ENCODE measurements at regions not wholly inside any gene's neighbourhood (a gene's known extent, or its start where the extent isn't known, plus 50 kb on each side); places are given as distances from the start of the nearest gene placed in this dataset.

DNA sequence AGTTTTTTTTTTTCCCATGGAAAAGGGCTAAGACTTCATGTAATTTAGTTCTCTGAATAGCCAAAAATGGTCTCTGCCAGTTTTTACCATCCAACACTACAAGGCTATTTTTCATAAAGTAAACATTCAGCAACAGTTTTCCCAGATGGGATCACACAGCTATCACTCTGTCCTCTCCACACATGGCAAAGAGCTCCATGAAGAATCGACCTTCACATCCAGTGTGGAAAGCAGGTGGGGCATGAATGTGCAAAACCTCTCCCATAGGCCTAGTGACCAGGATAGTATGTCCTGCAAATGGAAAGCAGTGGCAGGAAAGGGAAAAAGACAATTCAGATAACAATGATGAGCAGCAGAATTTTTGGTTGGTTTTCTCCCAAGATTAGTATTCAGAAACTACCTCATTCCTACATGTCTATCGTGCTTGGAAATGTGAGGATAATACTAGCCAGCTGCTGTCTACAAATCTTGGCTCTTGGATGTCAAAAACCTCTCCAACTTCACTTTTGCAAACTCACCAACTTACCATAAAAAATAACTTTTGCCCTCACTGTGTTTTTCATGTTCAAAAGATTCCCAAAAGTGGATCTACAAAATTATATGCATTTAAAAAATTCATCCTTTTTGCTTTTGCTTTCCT is 159.7 kb upstream of the MCHR2 start:
- H3K27ac Mint-ChIP-seq (ENCODE audit: unreplicated experiment) = no peak overlapping the region
- H3K9me3 Mint-ChIP-seq (ENCODE audit: unreplicated experiment) = no peaks in the 10 kb centered on the region
- H3K36me3 Mint-ChIP-seq (ENCODE audit: unreplicated experiment) = no peaks in the 10 kb centered on the region
- TF ChIP-seq, protein P1, sequence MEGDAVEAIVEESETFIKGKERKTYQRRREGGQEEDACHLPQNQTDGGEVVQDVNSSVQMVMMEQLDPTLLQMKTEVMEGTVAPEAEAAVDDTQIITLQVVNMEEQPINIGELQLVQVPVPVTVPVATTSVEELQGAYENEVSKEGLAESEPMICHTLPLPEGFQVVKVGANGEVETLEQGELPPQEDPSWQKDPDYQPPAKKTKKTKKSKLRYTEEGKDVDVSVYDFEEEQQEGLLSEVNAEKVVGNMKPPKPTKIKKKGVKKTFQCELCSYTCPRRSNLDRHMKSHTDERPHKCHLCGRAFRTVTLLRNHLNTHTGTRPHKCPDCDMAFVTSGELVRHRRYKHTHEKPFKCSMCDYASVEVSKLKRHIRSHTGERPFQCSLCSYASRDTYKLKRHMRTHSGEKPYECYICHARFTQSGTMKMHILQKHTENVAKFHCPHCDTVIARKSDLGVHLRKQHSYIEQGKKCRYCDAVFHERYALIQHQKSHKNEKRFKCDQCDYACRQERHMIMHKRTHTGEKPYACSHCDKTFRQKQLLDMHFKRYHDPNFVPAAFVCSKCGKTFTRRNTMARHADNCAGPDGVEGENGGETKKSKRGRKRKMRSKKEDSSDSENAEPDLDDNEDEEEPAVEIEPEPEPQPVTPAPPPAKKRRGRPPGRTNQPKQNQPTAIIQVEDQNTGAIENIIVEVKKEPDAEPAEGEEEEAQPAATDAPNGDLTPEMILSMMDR (IDR thresholded peaks at IDR 0.05) = no peak
- no peak for DNase-seq (ENCODE audit: extremely low spot score, unreplicated experiment)
- peaks cover 3% of the 10 kb centered on the region for H3K4me1 Mint-ChIP-seq (ENCODE audit: unreplicated experiment)
- no peaks in the 10 kb centered on the region for H3K27me3 Mint-ChIP-seq (ENCODE audit: unreplicated experiment)
- H3K4me3 Mint-ChIP-seq (ENCODE audit: unreplicated experiment) = no peak overlapping the region

DNA sequence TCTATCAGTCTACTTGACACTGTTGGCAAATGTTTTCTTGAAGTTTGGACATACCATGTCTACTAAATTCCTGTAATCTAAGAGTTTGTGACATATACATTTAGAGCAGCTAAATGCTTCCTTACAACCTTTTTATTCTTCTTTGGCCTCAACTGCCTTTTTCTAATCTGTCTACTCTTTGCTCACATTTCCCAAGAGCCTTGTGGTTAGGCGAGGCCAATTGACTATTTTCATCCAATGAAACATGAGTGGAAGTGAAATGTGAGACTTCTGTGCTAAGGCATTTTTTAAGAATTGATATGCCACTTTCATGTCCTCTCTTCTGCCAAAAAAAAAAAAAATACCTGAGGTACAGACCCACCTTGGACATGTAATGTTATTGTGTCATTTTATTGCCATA is 158.2 kb upstream of the MCHR2 start:
- no peaks in the 10 kb centered on the region for H3K36me3 Mint-ChIP-seq (ENCODE audit: unreplicated experiment)
- H3K9me3 Mint-ChIP-seq (ENCODE audit: unreplicated experiment) = no peaks in the 10 kb centered on the region
- no peaks in the 10 kb centered on the region for H3K4me1 Mint-ChIP-seq (ENCODE audit: unreplicated experiment)
- H3K4me3 Mint-ChIP-seq (ENCODE audit: unreplicated experiment) = no peak overlapping the region
- H3K27ac Mint-ChIP-seq (ENCODE audit: unreplicated experiment) = no peak overlapping the region
- no peaks in the 10 kb centered on the region for H3K27me3 Mint-ChIP-seq (ENCODE audit: unreplicated experiment)
- DNase-seq (ENCODE audit: extremely low spot score, unreplicated experiment) = no peak
- TF ChIP-seq, protein P1 (IDR thresholded peaks at IDR 0.05) = no peak

DNA sequence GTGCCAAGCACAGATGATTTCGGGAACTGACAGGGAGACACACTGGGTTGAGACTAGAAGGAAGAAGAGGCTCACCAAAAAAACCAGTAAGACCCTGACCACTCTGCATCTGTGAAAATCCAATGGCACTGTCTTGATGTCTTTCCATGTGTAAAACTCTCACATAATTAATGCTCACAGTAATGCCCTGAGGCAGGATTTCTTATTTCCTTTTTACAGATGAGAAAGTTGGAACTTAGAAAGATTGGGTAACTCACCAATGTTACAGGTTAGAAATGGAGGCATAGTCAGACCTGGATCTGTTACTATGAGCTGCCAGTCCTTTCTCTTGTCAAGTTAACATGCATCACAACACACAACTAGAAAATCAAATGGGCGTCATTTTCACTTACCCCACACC is 151.0 kb upstream of the MCHR2 start:
- Mint-ChIP-seq H3K4me1 (ENCODE audit: unreplicated experiment) (no peaks in the 10 kb centered on the region), H3K27ac (ENCODE audit: unreplicated experiment) (no peak overlapping the region), H3K36me3 (ENCODE audit: unreplicated experiment) (no peaks in the 10 kb centered on the region), H3K27me3 (ENCODE audit: unreplicated experiment) (no peaks in the 10 kb centered on the region), H3K9me3 (ENCODE audit: unreplicated experiment) (no peaks in the 10 kb centered on the region), H3K4me3 (ENCODE audit: unreplicated experiment) (no peak overlapping the region)
- TF ChIP-seq, protein P1 (IDR thresholded peaks at IDR 0.05) = no peak
- DNase-seq (ENCODE audit: extremely low spot score, unreplicated experiment) = no peak

DNA sequence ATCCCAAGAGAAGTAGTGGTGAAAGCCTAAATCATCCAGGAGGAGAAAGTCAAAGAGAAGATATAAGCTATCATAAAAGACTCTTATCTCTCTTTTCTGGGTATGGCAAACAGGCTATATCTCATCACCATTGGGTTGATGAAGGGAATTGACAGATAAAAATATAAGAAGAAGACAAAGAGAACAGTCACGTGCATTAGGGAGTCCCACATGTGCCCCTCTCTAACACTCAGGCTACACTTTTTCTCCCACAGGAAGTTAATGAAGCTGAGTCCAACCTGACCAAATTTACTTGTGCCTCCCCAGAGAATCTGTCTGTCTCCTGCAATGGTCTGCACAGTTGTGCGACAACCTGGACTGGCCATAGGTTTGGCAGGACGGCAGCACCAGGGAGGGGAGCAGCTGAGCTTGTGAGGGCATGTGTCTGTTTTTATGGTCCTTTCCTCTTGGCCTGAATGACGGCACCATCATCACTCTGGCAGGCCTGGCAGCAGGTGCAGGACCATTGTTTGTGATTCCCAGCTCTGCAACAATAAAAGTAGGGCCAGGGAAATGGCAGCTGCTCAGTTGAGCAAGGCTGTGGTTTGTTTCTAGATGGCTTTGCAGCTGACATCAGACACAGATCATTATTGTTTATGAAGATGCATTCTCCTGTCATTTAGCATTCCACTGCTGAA is 144.5 kb upstream of the MCHR2 start:
- no peak overlapping the region for H3K27ac Mint-ChIP-seq (ENCODE audit: unreplicated experiment)

DNA sequence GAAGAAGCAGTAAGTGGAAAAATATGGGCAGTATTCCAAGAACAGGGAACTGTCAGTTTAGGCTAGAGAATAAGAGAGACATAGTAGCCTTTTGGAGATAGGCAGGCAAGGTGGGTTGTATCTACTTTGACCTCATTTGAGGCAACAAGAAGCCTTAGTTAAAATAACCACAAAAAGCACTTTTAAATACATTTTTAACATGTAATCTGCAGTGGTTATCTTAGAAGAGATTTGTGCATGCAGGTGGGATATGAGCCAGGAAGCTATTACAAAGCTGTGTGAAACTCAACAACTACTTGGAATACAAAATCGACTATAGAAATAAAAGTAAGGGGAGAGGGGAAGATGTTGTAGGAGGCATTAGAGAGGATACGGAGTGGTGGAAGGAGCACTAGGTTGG is 143.7 kb upstream of the MCHR2 start:
- Mint-ChIP-seq H3K4me3 (ENCODE audit: unreplicated experiment) (no peak overlapping the region), H3K4me1 (ENCODE audit: unreplicated experiment) (no peaks in the 10 kb centered on the region), H3K36me3 (ENCODE audit: unreplicated experiment) (no peaks in the 10 kb centered on the region), H3K27me3 (ENCODE audit: unreplicated experiment) (peaks cover 2% of the 10 kb centered on the region), H3K27ac (ENCODE audit: unreplicated experiment) (no peak overlapping the region), H3K9me3 (ENCODE audit: unreplicated experiment) (no peaks in the 10 kb centered on the region)
- DNase-seq (ENCODE audit: extremely low spot score, unreplicated experiment) = no peak
- TF ChIP-seq, protein P1 (IDR thresholded peaks at IDR 0.05) = no peak

More for the DNA sequence above, 144.5 kb upstream of the MCHR2 start:
- TF ChIP-seq, protein P1 (IDR thresholded peaks at IDR 0.05) = no peak
- no peaks in the 10 kb centered on the region for H3K9me3 Mint-ChIP-seq (ENCODE audit: unreplicated experiment)
- no peak for DNase-seq (ENCODE audit: extremely low spot score, unreplicated experiment)
- H3K27me3 Mint-ChIP-seq (ENCODE audit: unreplicated experiment) = peaks cover 2% of the 10 kb centered on the region
- H3K4me3 Mint-ChIP-seq (ENCODE audit: unreplicated experiment) = no peak overlapping the region
- H3K36me3 Mint-ChIP-seq (ENCODE audit: unreplicated experiment) = no peaks in the 10 kb centered on the region
- no peaks in the 10 kb centered on the region for H3K4me1 Mint-ChIP-seq (ENCODE audit: unreplicated experiment)

All from osteocyte (in vitro differentiated cells).